Tibial artery (tissue), 4 donors: ENCODE measurements at regions not wholly inside any gene's neighbourhood (a gene's known extent, or its start where the extent isn't known, plus 50 kb on each side); places are given as distances from the start of the nearest gene placed in this dataset.

Experiments used
- DNase-seq, 2 donors: peaks; one replicate each; pipeline ENCODE4 v3.0.0-alpha.2; 2019
- H3K27ac ChIP-seq, 2 donors: fragments of 200-600 bp; sonication (generic) in 1 of 2; 1 replicate in 1 of 2; 2 replicates in 1 of 2; pipeline ENCODE4 v1.5.1; 2018 to 2019; ENCODE audit warnings: mild to moderate bottlenecking in 1 of 2
- H3K27me3 ChIP-seq, 2 donors: fragments of 200-600 bp; sonication (generic) in 1 of 2; one replicate each; pipeline versions ENCODE4 v1.5.1 to v1.6.0; 2016 to 2019
- H3K36me3 ChIP-seq, 3 donors: fragments of 200-600 bp; sonication (generic) in 2 of 3; one replicate each; pipeline ENCODE4 v1.5.1; 2016 to 2019; ENCODE audit warnings: mild to moderate bottlenecking in 2 of 3
- H3K4me1 ChIP-seq, 4 donors: fragments of 200-600 bp; sonication (generic) in 2 of 4; 1 replicate in 3 of 4; 2 replicates in 1 of 4; pipeline ENCODE4 v1.5.1; 2016 to 2019
- H3K4me3 ChIP-seq, 2 donors: fragments of 200-600 bp; sonication (generic) in 1 of 2; 1 replicate in 1 of 2; 2 replicates in 1 of 2; pipeline ENCODE4 v1.5.1; 2018 to 2019; ENCODE audit warnings: mild to moderate bottlenecking in 2 of 2
- H3K9me3 ChIP-seq, 3 donors: fragments of 200-600 bp; sonication (generic) in 1 of 3; one replicate each; pipeline ENCODE4 v1.5.1; 2016 to 2019
- intact Hi-C: fragments of 100-400 bp; cut with DNase I; formaldehyde crosslinking; loops from one replicate; pipeline ENCODE4 v1.15.0; 2023; ENCODE audit warnings: low total_unique reads
- TF ChIP-seq, protein P1 (sequence below), 2 experiments: fragments of 200-600 bp in 1 of 2; fragments of 450-650 bp in 1 of 2; IDR thresholded peaks; one replicate each; pipeline ENCODE4 v1.5.1; 2017 to 2019; ENCODE audit warnings: antibody characterized with exemption in 2 of 2, mild to moderate bottlenecking in 1 of 2, moderate library complexity in 1 of 2

DNA sequence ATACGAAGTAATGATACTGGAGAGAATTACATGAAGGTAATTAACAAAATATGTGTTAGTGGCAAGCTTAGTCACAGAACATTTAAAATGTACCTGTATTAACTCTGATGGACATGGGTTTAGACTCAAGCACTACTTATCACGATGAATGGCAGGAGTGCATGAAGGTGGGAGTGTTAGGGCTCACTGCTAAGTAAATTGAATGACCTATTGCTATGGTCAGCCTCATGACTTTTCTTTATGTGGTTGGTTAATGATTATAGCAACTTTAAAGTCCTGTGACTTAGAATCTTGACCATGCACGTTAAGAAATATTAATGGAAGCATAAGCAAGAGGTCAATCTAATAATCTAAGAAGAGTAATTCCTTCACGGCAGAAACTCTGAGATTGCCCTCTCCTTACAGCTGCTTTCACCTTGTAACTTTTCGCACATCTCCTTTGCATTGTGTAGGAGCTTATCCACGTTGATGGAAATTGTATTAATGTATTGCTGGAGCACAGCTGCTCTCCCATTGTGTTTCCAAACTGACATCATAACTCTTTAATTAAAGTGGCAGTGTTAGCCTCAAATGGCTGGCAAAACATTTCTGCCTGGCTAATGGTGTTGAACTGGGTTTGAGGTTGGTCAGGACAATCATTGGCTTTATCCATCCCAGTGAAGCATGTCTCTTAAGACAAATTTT lies 114.5 kb downstream of the RXFP2 start:
- Histone ChIP-seq H3K4me3 (no peak overlapping the region), H3K4me1 (peaks cover 0 to 21% (median 3%) of the 10 kb centered on the region in 4 donors), H3K27me3 (no peaks in the 10 kb centered on the region), H3K9me3 (no peaks in the 10 kb centered on the region), H3K27ac (no peak overlapping the region), H3K36me3 (no peaks in the 10 kb centered on the region)
- intact Hi-C loops: no loop called here
- TF ChIP-seq, protein P1, sequence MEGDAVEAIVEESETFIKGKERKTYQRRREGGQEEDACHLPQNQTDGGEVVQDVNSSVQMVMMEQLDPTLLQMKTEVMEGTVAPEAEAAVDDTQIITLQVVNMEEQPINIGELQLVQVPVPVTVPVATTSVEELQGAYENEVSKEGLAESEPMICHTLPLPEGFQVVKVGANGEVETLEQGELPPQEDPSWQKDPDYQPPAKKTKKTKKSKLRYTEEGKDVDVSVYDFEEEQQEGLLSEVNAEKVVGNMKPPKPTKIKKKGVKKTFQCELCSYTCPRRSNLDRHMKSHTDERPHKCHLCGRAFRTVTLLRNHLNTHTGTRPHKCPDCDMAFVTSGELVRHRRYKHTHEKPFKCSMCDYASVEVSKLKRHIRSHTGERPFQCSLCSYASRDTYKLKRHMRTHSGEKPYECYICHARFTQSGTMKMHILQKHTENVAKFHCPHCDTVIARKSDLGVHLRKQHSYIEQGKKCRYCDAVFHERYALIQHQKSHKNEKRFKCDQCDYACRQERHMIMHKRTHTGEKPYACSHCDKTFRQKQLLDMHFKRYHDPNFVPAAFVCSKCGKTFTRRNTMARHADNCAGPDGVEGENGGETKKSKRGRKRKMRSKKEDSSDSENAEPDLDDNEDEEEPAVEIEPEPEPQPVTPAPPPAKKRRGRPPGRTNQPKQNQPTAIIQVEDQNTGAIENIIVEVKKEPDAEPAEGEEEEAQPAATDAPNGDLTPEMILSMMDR (IDR thresholded peaks at IDR 0.05): no peak
- no peak for DNase-seq

DNA sequence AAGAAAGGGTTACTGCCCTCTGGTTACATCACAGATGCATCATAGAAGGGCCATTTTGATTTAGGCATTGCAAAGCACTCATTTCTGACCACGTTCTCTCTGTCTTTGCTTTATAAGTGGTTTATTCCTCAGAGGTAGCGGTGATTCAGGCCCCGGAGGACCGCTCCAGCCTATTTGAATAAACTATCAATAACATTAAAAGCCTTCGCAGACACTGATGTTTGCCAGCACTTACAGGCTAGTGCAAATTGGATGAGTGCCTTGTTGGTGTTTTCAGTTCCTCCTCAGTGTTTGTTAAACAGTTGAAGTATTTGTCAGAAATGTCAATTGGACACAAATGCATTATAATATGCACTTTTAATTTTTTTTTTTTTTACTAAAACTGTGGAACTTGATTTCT lies 120.2 kb downstream of the RXFP2 start:
- intact Hi-C loops: no loop called here
- Histone ChIP-seq H3K27me3 (no peaks in the 10 kb centered on the region), H3K27ac (peak overlapping the region; percentile 77 to 80), H3K36me3 (no peaks in the 10 kb centered on the region), H3K9me3 (no peaks in the 10 kb centered on the region), H3K4me1 (peaks cover 0 to 27% (median 10%) of the 10 kb centered on the region in 4 donors), H3K4me3 (peak overlapping the region; percentile 6 to 28)
- TF ChIP-seq, protein P1 (IDR thresholded peaks at IDR 0.05): no peak
- no peak for DNase-seq

DNA sequence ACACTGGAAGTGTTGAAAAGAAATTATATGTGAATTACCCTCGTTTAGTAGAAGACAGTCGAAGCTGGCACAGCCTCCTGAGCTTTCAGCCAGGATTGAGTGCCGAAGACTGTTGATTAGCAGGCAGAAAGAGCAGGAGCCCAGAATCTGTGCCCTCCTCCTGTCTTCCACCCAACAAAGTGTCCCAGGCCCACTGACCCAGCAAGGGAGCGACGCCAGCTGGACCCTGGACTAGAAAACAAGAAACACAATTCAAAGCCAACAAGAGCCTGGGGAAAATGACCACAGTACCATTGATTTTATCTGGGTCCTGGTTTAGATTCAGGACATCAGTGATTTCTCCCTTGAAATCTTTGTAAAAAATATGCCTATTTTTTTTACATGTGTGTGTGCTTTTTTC lies 120.7 kb downstream of the RXFP2 start:
- intact Hi-C loops: no loop called here
- Histone ChIP-seq H3K4me3 (peak overlapping the region; percentile 6 to 28), H3K4me1 (peaks cover 0 to 26% (median 10%) of the 10 kb centered on the region in 4 donors), H3K27me3 (no peaks in the 10 kb centered on the region), H3K27ac (peak overlapping the region; percentile 77 to 80), H3K9me3 (no peaks in the 10 kb centered on the region), H3K36me3 (no peaks in the 10 kb centered on the region)
- DNase-seq: peak; percentile 32 to 67
- TF ChIP-seq, protein P1 (IDR thresholded peaks at IDR 0.05): no peak

DNA sequence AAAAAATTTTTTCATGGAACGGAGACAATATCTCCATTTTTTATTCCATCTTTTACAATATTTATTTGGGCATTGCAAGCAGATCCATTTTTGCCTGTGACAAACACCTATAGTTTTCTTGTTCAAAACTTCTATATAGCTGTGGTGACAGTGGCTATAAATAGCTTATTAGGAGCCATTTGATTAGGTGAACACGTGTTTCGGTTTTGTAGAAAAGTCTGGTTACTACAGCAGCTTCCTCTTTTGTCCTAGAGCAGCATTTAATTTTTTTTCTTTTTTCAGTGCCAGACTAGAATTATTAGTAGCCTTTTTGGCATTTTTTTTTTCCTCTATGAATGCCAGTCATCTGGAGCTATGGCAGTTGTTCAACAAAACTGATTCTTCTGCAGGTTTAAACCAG lies 123.5 kb downstream of the RXFP2 start:
- peaks cover 0 to 31% (median 13%) of the 10 kb centered on the region in 4 donors for H3K4me1 ChIP-seq
- TF ChIP-seq, protein P1 (IDR thresholded peaks at IDR 0.05): no peak
- no peak overlapping the region for H3K4me3 ChIP-seq
- H3K27me3 ChIP-seq: no peaks in the 10 kb centered on the region
- no peaks in the 10 kb centered on the region for H3K9me3 ChIP-seq
- DNase-seq: no peak
- no peak overlapping the region for H3K27ac ChIP-seq
- no peaks in the 10 kb centered on the region for H3K36me3 ChIP-seq
- intact Hi-C loops: no loop called here

DNA sequence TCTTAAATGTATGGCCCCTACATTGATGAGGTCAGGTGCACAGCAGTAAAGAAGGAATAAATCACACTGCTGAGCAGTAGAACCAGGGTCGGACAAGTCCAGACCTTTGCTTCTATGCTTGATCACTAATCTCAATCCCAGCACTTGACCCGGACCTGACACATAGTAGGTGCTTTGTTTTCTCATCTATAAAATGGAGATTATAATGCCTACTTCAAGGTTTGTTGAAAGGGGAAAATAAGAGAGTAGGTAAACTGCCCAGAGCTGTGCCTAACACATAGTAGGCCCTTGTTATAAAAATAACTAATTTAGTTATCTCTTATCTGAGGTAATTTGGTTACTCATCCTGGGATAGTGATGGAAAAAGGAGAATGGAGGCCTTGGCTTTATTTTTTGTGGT lies 125.0 kb downstream of the RXFP2 start:
- Histone ChIP-seq H3K27me3 (no peaks in the 10 kb centered on the region), H3K9me3 (no peaks in the 10 kb centered on the region), H3K27ac (no peak overlapping the region), H3K4me1 (peaks cover 0 to 25% (median 11%) of the 10 kb centered on the region in 4 donors), H3K4me3 (no peak overlapping the region), H3K36me3 (no peaks in the 10 kb centered on the region)
- intact Hi-C loops: no loop called here
- TF ChIP-seq, protein P1 (IDR thresholded peaks at IDR 0.05): no peak
- DNase-seq: no peak
